ENCODE measurements at regions not wholly inside any gene's neighbourhood (a gene's known extent, or its start where the extent isn't known, plus 50 kb on each side); places are given as distances from the start of the nearest gene placed in this dataset.

- no peaks in the 10 kb centered on the region for H3K36me3 ChIP-seq
- H3K27ac ChIP-seq = no peak overlapping the region
- no peaks in the 10 kb centered on the region for H3K27me3 ChIP-seq (replicated peaks; ENCODE audit: insufficient read depth)
- no peak overlapping the region for H3K4me3 ChIP-seq
- H3K9me3 ChIP-seq = no peaks in the 10 kb centered on the region
- DNase-seq (ENCODE audit: low spot score) (no peak), ATAC-seq (ENCODE audit: insufficient number of reproducible peaks, low FRiP score, low read depth) (no peak)
- no peak for TF ChIP-seq CTCF (IDR thresholded peaks at IDR 0.05)
- no peaks in the 10 kb centered on the region for H3K4me1 ChIP-seq (ENCODE audit: control insufficient read depth in 1 of 2, low read depth in 2 of 2)
Observed at GRCh38 chr5:116896001-116896400, 321.4 kb upstream of the SEMA6A start.

- TF ChIP-seq CTCF (IDR thresholded peaks at IDR 0.05) = no peak
- DNase-seq (ENCODE audit: low spot score) = no peak
- Histone ChIP-seq H3K4me1 (ENCODE audit: control insufficient read depth in 1 of 2, low read depth in 2 of 2) (no peaks in the 10 kb centered on the region), H3K27ac (no peak overlapping the region), H3K27me3 (replicated peaks; ENCODE audit: insufficient read depth) (no peaks in the 10 kb centered on the region), H3K9me3 (no peaks in the 10 kb centered on the region), H3K4me3 (no peak overlapping the region), H3K36me3 (no peaks in the 10 kb centered on the region)
- no peak for ATAC-seq (ENCODE audit: insufficient number of reproducible peaks, low FRiP score, low read depth)
Observed at GRCh38 chr5:116892993-116893392, 318.4 kb upstream of the SEMA6A start.

GRCh38 chr5:116887104-116887503, 312.5 kb upstream of the SEMA6A start:
- H3K27me3 ChIP-seq (replicated peaks; ENCODE audit: insufficient read depth) = no peaks in the 10 kb centered on the region
- no peaks in the 10 kb centered on the region for H3K36me3 ChIP-seq
- no peaks in the 10 kb centered on the region for H3K9me3 ChIP-seq
- ATAC-seq (ENCODE audit: insufficient number of reproducible peaks, low FRiP score, low read depth) (no peak), DNase-seq (ENCODE audit: low spot score) (no peak)
- TF ChIP-seq CTCF (IDR thresholded peaks at IDR 0.05) = no peak
- H3K4me1 ChIP-seq (ENCODE audit: control insufficient read depth in 1 of 2, low read depth in 2 of 2) = no peaks in the 10 kb centered on the region
- H3K4me3 ChIP-seq = no peak overlapping the region
- H3K27ac ChIP-seq = no peak overlapping the region

- Histone ChIP-seq H3K9me3 (no peaks in the 10 kb centered on the region), H3K4me3 (no peak overlapping the region), H3K27ac (no peak overlapping the region), H3K4me1 (ENCODE audit: control insufficient read depth in 1 of 2, low read depth in 2 of 2) (no peaks in the 10 kb centered on the region), H3K36me3 (no peaks in the 10 kb centered on the region), H3K27me3 (replicated peaks; ENCODE audit: insufficient read depth) (no peaks in the 10 kb centered on the region)
- TF ChIP-seq CTCF (IDR thresholded peaks at IDR 0.05) = no peak
- DNase-seq (ENCODE audit: low spot score) = no peak
- ATAC-seq (ENCODE audit: insufficient number of reproducible peaks, low FRiP score, low read depth) = no peak
Observed at GRCh38 chr5:116885825-116886224, 311.2 kb upstream of the SEMA6A start.

GRCh38 chr5:116883875-116884274, 309.3 kb upstream of the SEMA6A start:
- Histone ChIP-seq H3K27ac (no peak overlapping the region), H3K9me3 (no peaks in the 10 kb centered on the region), H3K27me3 (replicated peaks; ENCODE audit: insufficient read depth) (no peaks in the 10 kb centered on the region), H3K36me3 (no peaks in the 10 kb centered on the region), H3K4me3 (no peak overlapping the region), H3K4me1 (ENCODE audit: control insufficient read depth in 1 of 2, low read depth in 2 of 2) (no peaks in the 10 kb centered on the region)
- no peak for ATAC-seq (ENCODE audit: insufficient number of reproducible peaks, low FRiP score, low read depth)
- TF ChIP-seq CTCF (IDR thresholded peaks at IDR 0.05) = no peak
- no peak for DNase-seq (ENCODE audit: low spot score)

Data from thoracic aorta (tissue), 2 donors.